Lower leg skin (tissue), 3 donors: ENCODE measurements at regions not wholly inside any gene's neighbourhood (a gene's known extent, or its start where the extent isn't known, plus 50 kb on each side); places are given as distances from the start of the nearest gene placed in this dataset.

Experiments
- POLR2A ChIP-seq, 2 donors: fragments of 450-650 bp; IDR thresholded peaks; one replicate each; pipeline ENCODE4 v1.6.1; 2016 to 2017; ENCODE audit warnings: antibody characterized with exemption in 2 of 2, mild to moderate bottlenecking in 1 of 2, moderate library complexity in 1 of 2
- TF ChIP-seq, protein P1 (sequence below), 3 donors: fragments of 450-650 bp; IDR thresholded peaks; one replicate each; pipeline ENCODE4 v1.5.1; 2016; ENCODE audit warnings: antibody characterized with exemption in 3 of 3, mild to moderate bottlenecking in 3 of 3, moderate library complexity in 2 of 3

DNA sequence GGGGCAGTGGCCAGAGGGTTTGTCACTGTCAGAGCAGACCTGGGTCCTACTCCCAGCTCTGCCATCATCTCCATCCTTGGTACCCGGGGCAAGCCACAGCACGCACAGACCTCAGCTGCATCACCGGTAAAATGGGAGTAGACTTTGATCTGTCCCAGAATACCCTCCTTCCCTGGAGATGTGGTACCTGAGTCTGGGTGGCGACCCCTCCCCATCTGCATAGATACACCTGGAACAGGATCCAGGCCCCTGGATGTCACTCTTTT is 64.0 kb downstream of the ZFP36L2 start:
- TF ChIP-seq, protein P1, sequence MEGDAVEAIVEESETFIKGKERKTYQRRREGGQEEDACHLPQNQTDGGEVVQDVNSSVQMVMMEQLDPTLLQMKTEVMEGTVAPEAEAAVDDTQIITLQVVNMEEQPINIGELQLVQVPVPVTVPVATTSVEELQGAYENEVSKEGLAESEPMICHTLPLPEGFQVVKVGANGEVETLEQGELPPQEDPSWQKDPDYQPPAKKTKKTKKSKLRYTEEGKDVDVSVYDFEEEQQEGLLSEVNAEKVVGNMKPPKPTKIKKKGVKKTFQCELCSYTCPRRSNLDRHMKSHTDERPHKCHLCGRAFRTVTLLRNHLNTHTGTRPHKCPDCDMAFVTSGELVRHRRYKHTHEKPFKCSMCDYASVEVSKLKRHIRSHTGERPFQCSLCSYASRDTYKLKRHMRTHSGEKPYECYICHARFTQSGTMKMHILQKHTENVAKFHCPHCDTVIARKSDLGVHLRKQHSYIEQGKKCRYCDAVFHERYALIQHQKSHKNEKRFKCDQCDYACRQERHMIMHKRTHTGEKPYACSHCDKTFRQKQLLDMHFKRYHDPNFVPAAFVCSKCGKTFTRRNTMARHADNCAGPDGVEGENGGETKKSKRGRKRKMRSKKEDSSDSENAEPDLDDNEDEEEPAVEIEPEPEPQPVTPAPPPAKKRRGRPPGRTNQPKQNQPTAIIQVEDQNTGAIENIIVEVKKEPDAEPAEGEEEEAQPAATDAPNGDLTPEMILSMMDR (IDR thresholded peaks at IDR 0.05): no peak
- no peak for TF ChIP-seq POLR2A (IDR thresholded peaks at IDR 0.05)
